OCI-LY3 (cell line): ENCODE measurements at regions not wholly inside any gene's neighbourhood (a gene's known extent, or its start where the extent isn't known, plus 50 kb on each side); places are given as distances from the start of the nearest gene placed in this dataset.

Experiments
- EZH2phosphoT487 ChIP-seq: fragments of 200-600 bp; shearing (Covaris generic); IDR thresholded peaks from 2 replicates; pipeline ENCODE4 v1.6.1; 2018; ENCODE audit warnings: antibody characterized with exemption, mixed run types, low read depth
- TF ChIP-seq, protein P1 (sequence below): fragments of 200-600, 300-600 bp; sonication (generic); IDR thresholded peaks from 2 replicates; pipeline ENCODE4 v1.5.1; 2014; ENCODE audit warnings: antibody characterized with exemption, low read length, low read depth

DNA sequence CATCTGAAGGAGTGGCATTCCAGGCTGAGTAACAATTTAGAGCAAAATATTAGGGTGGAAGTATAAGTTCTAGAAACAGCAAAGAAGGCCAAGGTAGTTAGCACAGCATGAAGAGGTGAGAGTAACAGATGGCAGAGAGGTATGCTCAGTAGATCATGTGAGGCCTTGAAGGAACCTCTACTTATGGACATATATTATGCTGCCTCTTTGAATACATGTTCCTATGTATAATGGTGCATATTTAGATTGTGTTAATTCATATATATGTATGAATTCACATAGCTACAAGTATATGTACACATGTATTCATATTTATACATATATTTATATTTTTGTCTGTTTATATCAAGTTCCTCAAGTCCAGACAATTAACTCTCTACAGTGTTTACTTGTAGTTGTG lies 355.2 kb downstream of the KCTD8 start:
- TF ChIP-seq, protein P1, sequence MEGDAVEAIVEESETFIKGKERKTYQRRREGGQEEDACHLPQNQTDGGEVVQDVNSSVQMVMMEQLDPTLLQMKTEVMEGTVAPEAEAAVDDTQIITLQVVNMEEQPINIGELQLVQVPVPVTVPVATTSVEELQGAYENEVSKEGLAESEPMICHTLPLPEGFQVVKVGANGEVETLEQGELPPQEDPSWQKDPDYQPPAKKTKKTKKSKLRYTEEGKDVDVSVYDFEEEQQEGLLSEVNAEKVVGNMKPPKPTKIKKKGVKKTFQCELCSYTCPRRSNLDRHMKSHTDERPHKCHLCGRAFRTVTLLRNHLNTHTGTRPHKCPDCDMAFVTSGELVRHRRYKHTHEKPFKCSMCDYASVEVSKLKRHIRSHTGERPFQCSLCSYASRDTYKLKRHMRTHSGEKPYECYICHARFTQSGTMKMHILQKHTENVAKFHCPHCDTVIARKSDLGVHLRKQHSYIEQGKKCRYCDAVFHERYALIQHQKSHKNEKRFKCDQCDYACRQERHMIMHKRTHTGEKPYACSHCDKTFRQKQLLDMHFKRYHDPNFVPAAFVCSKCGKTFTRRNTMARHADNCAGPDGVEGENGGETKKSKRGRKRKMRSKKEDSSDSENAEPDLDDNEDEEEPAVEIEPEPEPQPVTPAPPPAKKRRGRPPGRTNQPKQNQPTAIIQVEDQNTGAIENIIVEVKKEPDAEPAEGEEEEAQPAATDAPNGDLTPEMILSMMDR, result no peak
- no peak for TF ChIP-seq EZH2phosphoT487
